ENCODE measurements at regions not wholly inside any gene's neighbourhood (a gene's known extent, or its start where the extent isn't known, plus 50 kb on each side); places are given as distances from the start of the nearest gene placed in this dataset.
"Not testable (repeated sequence)": the region's sequence is repeated elsewhere in the genome, so short reads cannot be mapped to it uniquely, and the experiment has no call there.

GRCh38 chr4:74505355-74505978, 60.5 kb downstream of the AREG start:
- not testable (repeated sequence) for ATAC-seq

GRCh38 chr4:74509363-74509762, 64.4 kb downstream of the AREG start:
- ATAC-seq, result not testable (repeated sequence)

GRCh38 chr4:74516303-74516702, 71.4 kb downstream of the AREG start:
- ATAC-seq, result no peak

GRCh38 chr4:74517996-74518395, 73.1 kb downstream of the AREG start:
- no peak for ATAC-seq

- ATAC-seq, result no peak
Observed at GRCh38 chr4:74522251-74522991, 77.5 kb downstream of the AREG start.

GRCh38 chr4:74523096-74523495, 78.2 kb downstream of the AREG start:
- ATAC-seq, result no peak

- ATAC-seq, result no peak
Observed at GRCh38 chr4:74524985-74525384, 80.0 kb downstream of the AREG start.

- ATAC-seq, result no peak
Observed at GRCh38 chr4:74527049-74527448, 82.1 kb downstream of the AREG start.

- ATAC-seq, result no peak
Observed at GRCh38 chr4:74528178-74528577, 83.2 kb downstream of the AREG start.

- no peak for ATAC-seq
Observed at GRCh38 chr4:74529284-74530041, 84.5 kb downstream of the AREG start.

GRCh38 chr4:74531963-74532794, 87.2 kb downstream of the AREG start:
- no peak for ATAC-seq

- ATAC-seq, result no peak
Observed at GRCh38 chr4:74534121-74534520, 89.2 kb downstream of the AREG start.

GRCh38 chr4:74534936-74535335, 90.0 kb downstream of the AREG start:
- ATAC-seq, result no peak

- no peak for ATAC-seq
Observed at GRCh38 chr4:74535512-74535911, 90.6 kb downstream of the AREG start.

GRCh38 chr4:74536557-74536956, 91.6 kb downstream of the AREG start:
- no peak for ATAC-seq

GRCh38 chr4:74537459-74537858, 92.5 kb downstream of the AREG start:
- no peak for ATAC-seq

GRCh38 chr4:74539044-74539790, 94.3 kb downstream of the AREG start:
- no peak for ATAC-seq

GRCh38 chr4:74540193-74540592, 95.3 kb downstream of the AREG start:
- ATAC-seq, result no peak

- no peak for ATAC-seq
Observed at GRCh38 chr4:74541667-74542066, 96.7 kb downstream of the AREG start.

- no peak for ATAC-seq
Observed at GRCh38 chr4:74543231-74543781, 98.4 kb downstream of the AREG start.

GRCh38 chr4:74543983-74544382, 99.0 kb downstream of the AREG start:
- ATAC-seq, result no peak
